ENCODE measurements at regions not wholly inside any gene's neighbourhood (a gene's known extent, or its start where the extent isn't known, plus 50 kb on each side); places are given as distances from the start of the nearest gene placed in this dataset.

- Histone ChIP-seq H3K56ac (ENCODE audit: insufficient read length, low read depth, low read length) (no peak overlapping the region), H3K27me3 (ENCODE audit: insufficient read depth, low read length) (no peaks in the 10 kb centered on the region), H3K9me3 (ENCODE audit: control insufficient read depth, low read depth, low read length) (no peaks in the 10 kb centered on the region), H4K5ac (ENCODE audit: insufficient read length, low read depth, low read length) (no peak overlapping the region), H3K79me1 (ENCODE audit: insufficient read depth, low read depth, low read length, poor library complexity, severe bottlenecking) (no peaks in the 10 kb centered on the region), H3K4ac (ENCODE audit: low read depth, low read length) (no peak overlapping the region), H3T11ph (ENCODE audit: low read length) (no peak overlapping the region), H3K23ac (ENCODE audit: insufficient read length, low read depth, low read length) (no peak overlapping the region), H2BK20ac (ENCODE audit: low read depth, low read length, poor library complexity, severe bottlenecking) (no peak overlapping the region), H4K91ac (ENCODE audit: insufficient read length, low read depth, low read length) (no peak overlapping the region), H2BK120ac (ENCODE audit: low read depth, low read length, poor library complexity, severe bottlenecking) (no peak overlapping the region), H2BK5ac (ENCODE audit: insufficient read length, low read length) (no peak overlapping the region), H2AFZ (ENCODE audit: low read length) (no peak overlapping the region), H4K20me1 (ENCODE audit: control insufficient read depth, insufficient read depth, insufficient read length) (no peaks in the 10 kb centered on the region), H3K4me2 (ENCODE audit: insufficient read depth, insufficient read length, low read length) (no peak overlapping the region), H3K79me2 (ENCODE audit: insufficient read depth, low read length) (no peaks in the 10 kb centered on the region), H3K9ac (ENCODE audit: extremely low read depth, insufficient read length, low read length) (no peak overlapping the region), H4K8ac (replicated peaks; ENCODE audit: insufficient read length, low read depth, low read length) (no peak overlapping the region), H3K23me2 (ENCODE audit: insufficient read length, low read depth, low read length, poor library complexity, severe bottlenecking) (no peaks in the 10 kb centered on the region), H3K4me1 (ENCODE audit: insufficient read depth, low read length) (no peaks in the 10 kb centered on the region), H2AK5ac (ENCODE audit: insufficient read length, low read length) (no peak overlapping the region), H3K14ac (ENCODE audit: insufficient read depth, low read length) (no peak overlapping the region), H3K27ac (ENCODE audit: insufficient read length, low read depth, low read length) (no peak overlapping the region), H2BK15ac (ENCODE audit: low read depth, low read length) (no peak overlapping the region), H3K18ac (ENCODE audit: insufficient read length, low read depth, low read length) (no peak overlapping the region), H2BK12ac (ENCODE audit: insufficient read length, low read depth, low read length) (no peak overlapping the region)
- Mint-ChIP-seq H3K27me3 (ENCODE audit: low read depth) (peaks cover 14% of the 10 kb centered on the region), H3K4me1 (0 out of 4 replicates have a peak, but pooled peaks cover 0 to 4% of the 10 kb centered on the region in 2 experiments), H3K27ac (no peak overlapping the region), H3K4me3 (no peak overlapping the region), H3K36me3 (ENCODE audit: insufficient read depth in 1 of 3, low read depth in 3 of 3) (peaks cover 0 to 3% (median 0%) of the 10 kb centered on the region in 3 experiments; a peak in 1 of 7 replicates), H3K9me3 (peaks cover 20 to 22% of the 10 kb centered on the region in 2 experiments)
- TF ChIP-seq, protein P1, sequence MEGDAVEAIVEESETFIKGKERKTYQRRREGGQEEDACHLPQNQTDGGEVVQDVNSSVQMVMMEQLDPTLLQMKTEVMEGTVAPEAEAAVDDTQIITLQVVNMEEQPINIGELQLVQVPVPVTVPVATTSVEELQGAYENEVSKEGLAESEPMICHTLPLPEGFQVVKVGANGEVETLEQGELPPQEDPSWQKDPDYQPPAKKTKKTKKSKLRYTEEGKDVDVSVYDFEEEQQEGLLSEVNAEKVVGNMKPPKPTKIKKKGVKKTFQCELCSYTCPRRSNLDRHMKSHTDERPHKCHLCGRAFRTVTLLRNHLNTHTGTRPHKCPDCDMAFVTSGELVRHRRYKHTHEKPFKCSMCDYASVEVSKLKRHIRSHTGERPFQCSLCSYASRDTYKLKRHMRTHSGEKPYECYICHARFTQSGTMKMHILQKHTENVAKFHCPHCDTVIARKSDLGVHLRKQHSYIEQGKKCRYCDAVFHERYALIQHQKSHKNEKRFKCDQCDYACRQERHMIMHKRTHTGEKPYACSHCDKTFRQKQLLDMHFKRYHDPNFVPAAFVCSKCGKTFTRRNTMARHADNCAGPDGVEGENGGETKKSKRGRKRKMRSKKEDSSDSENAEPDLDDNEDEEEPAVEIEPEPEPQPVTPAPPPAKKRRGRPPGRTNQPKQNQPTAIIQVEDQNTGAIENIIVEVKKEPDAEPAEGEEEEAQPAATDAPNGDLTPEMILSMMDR (conservative IDR thresholded peaks at IDR 0.05): no peak
- WGBS (ENCODE audit: extremely low coverage, insufficient read length, low lambda C conversion rate): no CpG with 5 or more reads among the region's 10 CpGs
- no peak for DNase-seq
Observed at GRCh38 chr16:88312732-88313131, 70.0 kb upstream of the ZNF469 start.

All from H9 (cell line).